SU-DHL-6 (cell line): ENCODE measurements at regions not wholly inside any gene's neighbourhood (a gene's known extent, or its start where the extent isn't known, plus 50 kb on each side); places are given as distances from the start of the nearest gene placed in this dataset.
"Not testable (repeated sequence)": the region's sequence is repeated elsewhere in the genome, so short reads cannot be mapped to it uniquely, and the experiment has no call there.

Experiments
- H2AFZ ChIP-seq: fragments of 200-600 bp; sonication (generic); 2 replicates; pipeline ENCODE4 v1.6.1; 2014; ENCODE audit warnings: low read depth, mild to moderate bottlenecking, moderate library complexity, mixed read lengths, antibody characterized with exemption, low read length; ENCODE audit not compliant: severe bottlenecking
- H3F3A ChIP-seq: fragments of 200-600 bp; shearing (Covaris generic); 2 replicates; pipeline ENCODE4 v1.6.0; 2016; ENCODE audit warnings: antibody characterized with exemption, mild to moderate bottlenecking; ENCODE audit not compliant: insufficient read depth
- H3K27ac ChIP-seq: fragments of 200-600 bp; sonication (generic); 2 replicates; pipeline ENCODE4 v1.5.1; 2016; ENCODE audit warnings: low read depth, mild to moderate bottlenecking, low read length, moderate library complexity, mixed read lengths
- H3K27me3 ChIP-seq: fragments of 200-600 bp; sonication (generic), shearing (Covaris generic); 2 replicates; pipeline ENCODE4 v1.6.0; 2014; ENCODE audit warnings: mild to moderate bottlenecking, low read length
- H3K36me3 ChIP-seq: fragments of 200-600 bp; sonication (generic); 2 replicates; pipeline ENCODE4 v1.6.1; 2014; ENCODE audit warnings: mild to moderate bottlenecking, low read length, mixed read lengths
- H3K4me2 ChIP-seq: fragments of 300-600, 200-600 bp; shearing (Covaris generic), sonication (generic); 2 replicates; pipeline ENCODE4 v1.6.0; 2014; ENCODE audit warnings: low read length, low read depth, mild to moderate bottlenecking; ENCODE audit not compliant: poor library complexity, severe bottlenecking
- H3K4me3 ChIP-seq: fragments of 200-600 bp; sonication (generic); 2 replicates; pipeline ENCODE4 v1.5.1; 2014; ENCODE audit warnings: antibody characterized with exemption, low read length, mild to moderate bottlenecking, mixed read lengths; ENCODE audit not compliant: insufficient read depth, poor library complexity, severe bottlenecking
- H3K79me2 ChIP-seq: fragments of 200-600 bp; sonication (generic); 2 replicates; pipeline ENCODE4 v1.6.1; 2014; ENCODE audit warnings: mild to moderate bottlenecking, low read length, moderate library complexity; ENCODE audit not compliant: insufficient read depth
- H3K9ac ChIP-seq: fragments of 200-600 bp; sonication (generic); 2 replicates; pipeline ENCODE4 v1.7.0; 2014; ENCODE audit warnings: mild to moderate bottlenecking, low read length
- H3K9me2 ChIP-seq: fragments of 200-600 bp; sonication (generic); replicated peaks from 2 replicates; pipeline ENCODE4 v1.6.1; 2014; ENCODE audit warnings: low read length; ENCODE audit not compliant: insufficient read depth
- H3K9me3 ChIP-seq: fragments of 200-600 bp; sonication (generic); 2 replicates; pipeline ENCODE4 v1.6.1; 2014; ENCODE audit warnings: low read length, mixed read lengths; ENCODE audit not compliant: insufficient read depth
- H4K20me1 ChIP-seq: fragments of 200-600 bp; sonication (generic); 2 replicates; pipeline ENCODE4 v1.6.1; 2014; ENCODE audit warnings: low read depth, mild to moderate bottlenecking, antibody characterized with exemption, low read length, moderate library complexity, mixed read lengths
- EZH2phosphoT487 ChIP-seq: fragments of 200-600 bp; sonication (generic), shearing (Covaris generic); conservative IDR thresholded peaks from 2 replicates; pipeline ENCODE4 v1.6.1; 2018; ENCODE audit warnings: mild to moderate bottlenecking, antibody characterized with exemption, low read length, moderate library complexity, mixed read lengths
- TF ChIP-seq, protein P1 (sequence below): fragments of 200-600 bp; sonication (generic); IDR thresholded peaks from one replicate; pipeline ENCODE4 v1.5.1; 2017; ENCODE audit warnings: antibody characterized with exemption, mild to moderate bottlenecking, low read length, moderate library complexity; ENCODE audit not compliant: insufficient read depth, poor library complexity, severe bottlenecking

DNA sequence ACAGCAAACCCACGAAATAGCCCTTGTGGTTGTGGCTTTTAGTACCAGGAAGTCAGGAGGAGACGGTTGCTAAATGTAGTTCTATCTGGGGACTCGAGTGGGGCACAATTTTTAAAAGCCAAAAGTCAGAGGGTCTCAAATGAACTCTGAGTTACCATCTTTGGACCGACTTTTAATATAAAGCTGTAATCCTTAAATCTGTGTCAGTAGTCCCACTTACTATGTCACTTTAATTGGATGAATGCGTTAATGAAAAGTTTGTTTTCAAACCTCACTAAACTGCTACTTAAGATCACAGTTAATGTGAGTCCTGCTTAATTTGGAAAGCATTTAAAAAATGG, 162.3 kb downstream of the KBTBD2 start:
- H3K9ac ChIP-seq, H3K4me3 ChIP-seq, H3F3A ChIP-seq, H3K27me3 ChIP-seq, H4K20me1 ChIP-seq, H2AFZ ChIP-seq, H3K9me2 ChIP-seq, H3K36me3 ChIP-seq, H3K27ac ChIP-seq, H3K9me3 ChIP-seq, H3K79me2 ChIP-seq, H3K4me2 ChIP-seq: not testable (repeated sequence)

DNA sequence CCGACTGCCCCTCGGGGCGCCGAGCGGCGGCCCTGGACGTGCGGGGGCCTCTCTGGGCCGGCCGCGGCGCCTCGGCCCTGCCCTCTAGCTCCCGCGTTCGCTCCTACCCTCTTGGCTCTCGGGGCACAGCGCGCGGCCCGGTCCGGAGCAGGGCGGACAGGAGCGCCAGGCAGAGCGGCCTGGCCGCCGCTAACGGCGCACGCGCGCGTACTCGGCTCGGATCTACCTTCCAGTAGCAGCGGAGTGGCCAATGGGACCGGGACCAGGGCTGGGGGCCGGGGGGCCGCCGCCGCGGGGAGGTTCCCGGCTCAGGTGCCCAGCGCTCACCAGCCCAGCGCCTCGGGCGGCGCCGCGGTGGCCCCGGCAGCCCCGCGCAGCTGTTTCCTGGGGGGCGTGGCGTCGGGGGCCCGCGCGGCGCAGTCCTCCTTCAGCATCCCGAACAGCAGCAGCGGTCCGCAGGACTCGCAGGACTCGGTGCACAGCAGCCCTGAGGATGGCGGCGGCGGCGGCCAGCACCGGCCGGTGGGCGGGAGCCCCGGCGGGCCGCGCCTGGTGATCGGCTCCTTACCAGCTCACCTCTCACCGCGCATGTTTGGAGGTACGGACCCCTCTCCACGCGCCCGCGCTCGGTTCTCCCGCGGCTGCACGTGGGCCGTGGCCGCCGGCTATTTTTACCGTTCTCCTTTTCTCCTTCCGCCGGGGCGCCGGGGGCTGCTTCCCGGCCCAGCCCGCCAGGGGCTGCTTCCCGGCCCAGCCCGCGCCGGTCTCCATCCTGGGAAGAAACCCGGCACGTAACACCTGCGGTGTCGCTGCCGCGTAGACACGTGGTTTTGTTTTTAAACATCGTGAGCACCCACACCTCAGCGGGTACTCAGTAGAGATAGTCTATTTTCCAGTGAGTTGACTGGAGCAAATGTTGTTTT, 162.9 kb downstream of the KBTBD2 start:
- not testable (repeated sequence) for H3K27ac ChIP-seq, H3K9me3 ChIP-seq, H3K27me3 ChIP-seq, H3K9me2 ChIP-seq, H3K79me2 ChIP-seq, H4K20me1 ChIP-seq, H3F3A ChIP-seq, H3K36me3 ChIP-seq
- H3K9ac ChIP-seq: peak overlapping the region; percentile 50
- peak overlapping the region; percentile 52 for H3K4me3 ChIP-seq
- H2AFZ ChIP-seq: peak overlapping the region; percentile 64
- H3K4me2 ChIP-seq: peak overlapping the region; percentile 46

DNA sequence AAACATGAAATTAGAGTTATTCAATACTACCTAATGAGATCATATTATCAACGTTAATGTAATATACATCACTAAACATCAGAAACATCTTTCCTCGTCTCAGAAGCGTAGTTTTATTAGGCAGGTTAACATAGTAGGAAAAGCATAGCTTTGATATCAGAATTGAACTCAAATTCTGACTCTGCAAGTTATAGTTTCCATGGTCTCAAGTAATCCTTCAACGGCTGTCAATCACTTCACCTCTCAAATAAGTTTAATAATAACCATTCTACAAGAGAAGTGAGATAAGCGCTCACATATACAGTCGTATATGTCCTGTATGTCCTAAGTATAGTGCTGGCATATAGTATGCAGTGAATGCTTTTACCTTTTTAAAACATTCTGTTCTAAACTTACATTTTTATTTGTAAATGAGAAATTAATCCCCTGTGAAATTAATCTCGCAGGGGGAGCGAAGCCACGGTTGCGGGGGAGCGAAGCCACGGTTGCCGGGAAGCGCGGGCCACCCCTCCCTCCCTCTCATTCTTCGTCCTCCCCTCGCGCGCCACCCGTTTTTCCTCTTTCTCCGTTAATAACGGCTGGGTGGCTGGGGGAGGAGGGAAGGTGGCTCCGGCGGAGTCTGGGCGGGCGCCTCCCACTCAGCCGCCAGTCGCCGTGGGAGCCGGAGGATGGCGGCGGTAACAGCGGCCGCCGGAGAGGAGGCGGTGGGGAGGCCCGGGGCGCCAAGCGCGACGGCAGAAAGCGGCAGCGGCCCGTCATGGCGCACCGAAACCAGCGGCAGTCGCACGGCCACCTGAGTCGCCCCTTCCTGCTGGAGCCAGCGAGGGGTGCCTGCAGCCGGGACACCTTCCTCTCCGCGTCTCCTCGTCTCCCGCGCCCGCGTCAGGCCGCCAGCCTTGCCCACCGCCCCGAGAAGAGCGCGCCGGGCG, 163.8 kb downstream of the KBTBD2 start:
- H3K36me3 ChIP-seq, H4K20me1 ChIP-seq, H3K9me2 ChIP-seq, H3K9me3 ChIP-seq, H3K27me3 ChIP-seq, H3K27ac ChIP-seq, H3K79me2 ChIP-seq, H3F3A ChIP-seq: not testable (repeated sequence)
- H3K9ac ChIP-seq: peak overlapping the region; percentile 50
- peak overlapping the region; percentile 46 for H3K4me2 ChIP-seq
- peak overlapping the region; percentile 64 for H2AFZ ChIP-seq
- peak overlapping the region; percentile 52 for H3K4me3 ChIP-seq

DNA sequence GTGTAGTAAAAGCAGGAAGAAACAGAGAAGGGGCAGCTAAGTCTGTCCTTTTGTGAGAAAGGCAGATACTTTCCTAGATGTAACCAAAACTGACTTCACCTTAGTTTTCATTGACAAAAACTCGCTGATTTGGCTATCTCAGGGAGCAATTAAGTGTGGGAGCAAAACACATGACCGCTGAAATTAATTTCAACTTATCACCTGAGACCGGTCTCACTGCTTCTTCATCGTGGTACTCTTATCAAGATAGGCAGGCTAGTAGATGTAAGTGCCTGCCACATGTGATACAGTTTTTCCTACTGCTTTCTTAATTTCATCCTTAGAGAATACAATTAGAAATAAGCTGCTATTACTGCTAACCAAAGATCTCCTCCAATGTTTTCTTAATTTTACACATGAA, 168.7 kb downstream of the KBTBD2 start:
- not testable (repeated sequence) for H3K9me3 ChIP-seq, H3K9ac ChIP-seq, H3K4me2 ChIP-seq, H3K4me3 ChIP-seq, H3K9me2 ChIP-seq, H3F3A ChIP-seq, H2AFZ ChIP-seq, H4K20me1 ChIP-seq, H3K79me2 ChIP-seq, H3K36me3 ChIP-seq, H3K27me3 ChIP-seq, H3K27ac ChIP-seq

DNA sequence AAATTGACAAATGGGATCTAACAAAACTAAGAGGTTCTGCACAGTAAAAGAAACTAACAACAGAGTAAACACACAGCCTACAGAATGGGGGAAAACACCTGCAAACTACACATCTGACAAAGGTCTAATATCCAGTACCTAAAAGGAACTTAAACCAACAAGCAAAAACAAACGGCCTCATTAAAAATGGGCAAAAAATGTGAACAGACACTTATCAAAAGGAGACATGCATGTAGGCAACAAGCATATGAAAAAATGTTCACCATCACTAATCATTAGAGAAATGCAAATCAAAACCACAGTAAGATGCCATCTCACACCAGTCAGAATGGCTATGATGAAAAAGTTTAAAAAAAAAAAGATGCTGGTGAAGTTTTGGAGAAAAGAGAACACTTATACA, 197.4 kb downstream of the KBTBD2 start:
- Histone ChIP-seq H3F3A (no peaks in the 10 kb centered on the region), H3K9ac (no peak overlapping the region), H3K9me3 (0 out of 2 replicates have a peak, but pooled peaks cover 7% of the 10 kb centered on the region)

More for the DNA sequence above, 197.4 kb downstream of the KBTBD2 start:
- H2AFZ ChIP-seq: no peak overlapping the region
- no peaks in the 10 kb centered on the region for H3K9me2 ChIP-seq
- no peaks in the 10 kb centered on the region for H3K27me3 ChIP-seq
- TF ChIP-seq EZH2phosphoT487: no peak
- TF ChIP-seq, protein P1, sequence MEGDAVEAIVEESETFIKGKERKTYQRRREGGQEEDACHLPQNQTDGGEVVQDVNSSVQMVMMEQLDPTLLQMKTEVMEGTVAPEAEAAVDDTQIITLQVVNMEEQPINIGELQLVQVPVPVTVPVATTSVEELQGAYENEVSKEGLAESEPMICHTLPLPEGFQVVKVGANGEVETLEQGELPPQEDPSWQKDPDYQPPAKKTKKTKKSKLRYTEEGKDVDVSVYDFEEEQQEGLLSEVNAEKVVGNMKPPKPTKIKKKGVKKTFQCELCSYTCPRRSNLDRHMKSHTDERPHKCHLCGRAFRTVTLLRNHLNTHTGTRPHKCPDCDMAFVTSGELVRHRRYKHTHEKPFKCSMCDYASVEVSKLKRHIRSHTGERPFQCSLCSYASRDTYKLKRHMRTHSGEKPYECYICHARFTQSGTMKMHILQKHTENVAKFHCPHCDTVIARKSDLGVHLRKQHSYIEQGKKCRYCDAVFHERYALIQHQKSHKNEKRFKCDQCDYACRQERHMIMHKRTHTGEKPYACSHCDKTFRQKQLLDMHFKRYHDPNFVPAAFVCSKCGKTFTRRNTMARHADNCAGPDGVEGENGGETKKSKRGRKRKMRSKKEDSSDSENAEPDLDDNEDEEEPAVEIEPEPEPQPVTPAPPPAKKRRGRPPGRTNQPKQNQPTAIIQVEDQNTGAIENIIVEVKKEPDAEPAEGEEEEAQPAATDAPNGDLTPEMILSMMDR: no peak
- no peaks in the 10 kb centered on the region for H4K20me1 ChIP-seq
- H3K4me3 ChIP-seq: no peak overlapping the region
- no peaks in the 10 kb centered on the region for H3K36me3 ChIP-seq
- no peak overlapping the region for H3K4me2 ChIP-seq
- H3K79me2 ChIP-seq: no peaks in the 10 kb centered on the region
- H3K27ac ChIP-seq: no peak overlapping the region
